ENCODE measurements at regions not wholly inside any gene's neighbourhood (a gene's known extent, or its start where the extent isn't known, plus 50 kb on each side); places are given as distances from the start of the nearest gene placed in this dataset.
A peak's percentile ranks its signal among the peaks of the same experiment; 100 is the strongest.

DNA sequence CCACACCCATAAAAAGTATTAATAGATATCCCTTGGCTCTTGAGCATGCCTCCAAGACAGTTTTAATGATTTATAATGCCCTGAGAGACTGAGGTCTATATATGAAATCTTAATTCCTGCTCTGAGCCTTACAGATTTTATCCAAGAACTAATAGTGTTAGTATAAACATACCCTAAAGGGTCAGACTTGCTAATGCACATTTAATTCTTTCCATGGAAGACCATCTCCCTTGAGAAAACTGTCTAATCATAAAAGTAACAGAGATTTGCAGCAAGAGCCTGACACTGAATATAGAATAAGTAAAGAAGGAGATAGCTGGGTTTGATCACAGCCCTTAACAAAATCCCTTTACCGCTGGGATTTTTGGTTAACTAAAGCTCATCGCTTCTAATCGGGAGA, 650.8 kb upstream of the KLF12 start:
- no peak for DNase-seq (ENCODE audit: low read depth)

DNA sequence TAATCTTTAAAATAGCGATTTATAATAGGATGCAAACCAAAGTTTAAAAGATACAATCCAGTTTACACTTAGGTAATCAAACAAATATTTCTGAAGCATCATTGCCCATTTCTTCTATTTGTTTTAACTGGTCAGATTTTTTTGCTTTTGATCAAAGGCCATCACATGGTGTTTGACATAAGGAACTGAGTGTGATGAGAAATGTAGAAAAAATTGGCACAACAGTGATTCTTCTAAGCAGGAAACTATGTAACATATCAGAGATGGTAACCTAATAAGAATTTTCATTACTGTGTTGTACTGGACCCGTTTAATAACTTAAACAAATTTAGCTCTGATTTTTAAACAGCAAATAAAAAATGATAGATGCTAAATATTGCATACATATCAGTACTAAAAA, 644.7 kb upstream of the KLF12 start:
- no peak for DNase-seq (ENCODE audit: low read depth)

GRCh38 chr13:74778087-74778486, 643.9 kb upstream of the KLF12 start:
- DNase-seq (ENCODE audit: low read depth), result no peak

GRCh38 chr13:74774264-74774663, 640.1 kb upstream of the KLF12 start:
- DNase-seq (ENCODE audit: low read depth), result no peak

DNA sequence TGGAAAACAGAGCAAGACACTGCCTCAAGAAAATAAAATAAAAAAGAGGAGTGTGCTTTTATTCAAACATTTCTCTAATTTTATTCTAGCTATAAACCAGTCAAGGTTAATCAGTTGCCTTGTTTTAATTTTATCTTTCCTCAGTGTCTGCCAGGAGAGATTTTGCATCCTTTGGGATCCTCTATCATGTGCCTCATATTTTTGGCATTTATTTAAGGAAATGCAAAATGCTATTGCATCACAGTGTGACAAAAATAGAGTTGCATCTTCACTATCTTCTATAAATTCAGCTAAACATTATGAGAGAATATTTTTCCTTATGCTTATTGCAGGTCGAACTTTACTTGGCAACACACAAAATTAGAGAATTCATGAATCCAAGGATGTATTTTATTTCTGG, 639.0 kb upstream of the KLF12 start:
- no peak for DNase-seq (ENCODE audit: low read depth)

- peak; percentile 60 for DNase-seq (ENCODE audit: low read depth)
Observed at GRCh38 chr13:74771964-74772363, 637.8 kb upstream of the KLF12 start.

DNA sequence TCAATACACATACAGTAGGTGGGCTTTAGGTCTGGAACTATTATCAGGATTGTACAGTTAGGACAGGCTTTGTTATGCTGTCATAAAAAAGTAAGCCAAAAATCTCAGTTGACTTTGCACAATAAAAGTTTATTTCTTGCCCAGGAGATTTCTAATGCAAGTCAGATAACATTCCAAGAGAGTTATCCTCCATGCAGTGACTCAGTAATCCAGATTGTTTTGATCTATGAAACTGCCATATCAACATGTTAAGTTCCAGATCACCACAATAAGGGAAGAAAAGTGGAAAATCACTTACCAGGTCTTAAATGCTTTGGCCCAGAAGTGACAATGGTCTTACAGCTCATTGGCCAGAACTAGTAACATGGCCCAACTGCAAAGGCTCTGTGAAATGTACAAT, 636.2 kb upstream of the KLF12 start:
- DNase-seq (ENCODE audit: low read depth), result peak; percentile 81

- DNase-seq (ENCODE audit: low read depth), result no peak
Observed at GRCh38 chr13:74769333-74769732, 635.1 kb upstream of the KLF12 start.

- DNase-seq (ENCODE audit: low read depth), result no peak
Observed at GRCh38 chr13:74768521-74769085, 634.4 kb upstream of the KLF12 start.

DNA sequence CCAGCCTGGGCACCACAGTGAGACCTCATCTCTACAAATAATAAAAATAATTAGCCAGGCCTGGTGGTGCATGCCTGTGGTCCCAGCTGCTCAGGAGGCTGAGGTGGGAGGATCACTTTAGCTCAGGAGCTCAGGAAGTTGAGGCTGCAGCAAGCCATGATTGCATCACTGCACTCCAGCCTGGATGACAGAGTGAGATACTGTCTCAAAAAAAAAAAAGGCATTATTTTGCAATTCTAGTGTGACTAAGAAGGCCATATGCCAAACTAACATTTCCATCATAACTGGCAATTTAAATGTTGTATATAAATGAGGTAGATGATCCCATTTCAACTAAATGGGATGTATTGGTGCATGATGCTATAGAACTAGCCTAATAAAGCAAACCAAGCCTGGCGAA, 632.8 kb upstream of the KLF12 start:
- no peak for DNase-seq (ENCODE audit: low read depth)

DNA sequence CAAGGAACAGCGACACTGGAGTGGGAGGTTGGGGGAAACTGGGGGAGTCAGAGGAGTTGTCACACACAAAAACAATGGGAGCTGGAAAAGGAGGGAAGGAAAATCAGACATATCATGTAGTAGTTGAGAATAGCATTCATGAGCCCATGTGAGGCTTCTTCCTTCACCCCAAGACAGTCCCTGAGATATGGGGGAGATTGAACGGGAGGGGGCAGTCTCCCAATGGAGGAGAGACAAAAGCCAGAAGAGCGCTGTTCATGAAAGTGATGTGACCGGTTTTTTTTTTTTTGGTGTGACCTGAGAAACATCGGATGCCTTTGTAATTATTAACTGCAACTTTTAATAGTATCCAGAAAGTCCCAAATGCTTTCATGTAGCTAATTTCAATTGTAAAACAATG, 631.8 kb upstream of the KLF12 start:
- DNase-seq (ENCODE audit: low read depth), result no peak

DNA sequence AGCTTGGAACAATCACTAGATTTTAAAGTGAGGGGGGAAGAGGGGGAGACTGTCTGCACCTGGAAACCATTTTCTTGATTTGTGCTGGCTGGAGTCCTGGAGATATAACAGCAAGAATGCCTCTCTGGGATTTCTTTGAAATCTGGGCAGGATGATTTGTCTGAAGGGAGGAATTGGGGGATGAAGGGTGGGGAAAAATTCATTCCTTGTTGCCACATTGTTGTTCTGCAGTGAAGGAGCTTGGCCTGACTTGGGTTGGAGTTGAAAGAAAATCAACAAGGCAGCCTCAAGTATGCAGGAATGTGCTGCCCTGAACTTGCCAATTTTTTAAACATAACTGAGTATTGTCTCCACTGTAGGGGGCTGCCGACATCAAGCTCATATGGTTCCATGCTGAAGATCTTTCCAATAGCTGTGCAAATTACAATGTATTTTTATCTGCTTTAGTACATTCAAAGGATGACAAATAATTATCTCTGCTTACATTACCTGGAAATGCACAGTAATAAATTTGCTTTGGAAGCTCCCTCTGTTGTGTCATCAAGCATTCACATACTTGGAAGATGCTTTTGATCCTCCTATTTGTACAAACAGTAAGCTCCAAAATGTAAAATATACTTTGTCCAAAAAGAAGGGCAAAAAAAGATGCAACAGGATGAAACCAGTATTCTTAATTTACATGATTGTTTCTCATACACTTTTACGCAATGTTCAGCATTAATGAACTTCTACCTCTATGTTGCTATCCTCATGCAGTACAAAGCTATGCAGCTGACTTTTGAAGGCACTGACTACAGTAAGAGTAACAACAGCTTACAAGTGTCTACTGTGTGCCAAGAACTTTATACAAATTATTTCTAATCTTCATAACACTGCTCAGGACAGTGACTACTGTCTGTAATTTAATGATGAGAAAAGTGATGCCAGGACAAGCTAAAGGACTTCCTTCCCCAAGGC, 627.9 kb upstream of the KLF12 start:
- DNase-seq (ENCODE audit: low read depth), result no peak

DNA sequence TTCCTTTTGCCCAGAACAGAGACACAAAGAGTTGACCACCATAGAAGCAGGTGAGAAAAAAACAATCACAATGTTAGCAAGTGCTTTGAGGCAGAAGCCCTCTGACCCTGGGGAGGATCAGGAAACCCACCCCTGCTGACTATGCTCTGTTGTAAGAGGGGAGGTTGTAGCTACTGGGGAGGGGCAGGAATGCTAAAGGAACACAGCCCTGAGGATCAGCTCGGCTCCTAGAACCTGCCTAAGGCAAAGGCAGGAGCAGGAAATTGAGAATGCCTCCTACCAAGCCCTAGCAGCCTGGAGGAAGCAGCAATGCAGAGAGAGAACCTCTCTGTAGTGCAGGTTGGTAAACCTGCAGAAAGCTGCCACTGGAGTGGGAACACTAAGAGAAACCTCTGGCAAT, 624.0 kb upstream of the KLF12 start:
- DNase-seq (ENCODE audit: low read depth), result no peak

GRCh38 chr13:74755065-74755464, 620.9 kb upstream of the KLF12 start:
- DNase-seq (ENCODE audit: low read depth), result no peak

DNA sequence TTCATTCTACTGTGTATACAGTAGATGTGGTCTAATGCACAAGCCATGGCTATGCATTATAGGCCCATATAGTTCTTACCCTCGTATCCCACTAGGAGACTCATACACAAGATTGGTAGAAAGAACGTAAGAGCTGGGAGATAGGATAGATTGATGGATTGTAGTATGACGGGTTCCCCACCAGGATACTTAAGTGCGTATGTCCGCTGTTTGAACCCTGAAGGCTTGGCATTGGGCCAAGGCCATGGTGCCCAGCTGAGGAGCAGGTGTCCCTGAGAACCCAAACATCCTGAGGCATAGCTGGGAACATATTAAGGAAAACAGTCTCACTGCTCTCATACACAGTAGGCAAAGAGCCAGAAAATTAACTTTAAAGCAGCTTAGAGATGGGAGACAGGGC, 617.5 kb upstream of the KLF12 start:
- no peak for DNase-seq (ENCODE audit: low read depth)

DNA sequence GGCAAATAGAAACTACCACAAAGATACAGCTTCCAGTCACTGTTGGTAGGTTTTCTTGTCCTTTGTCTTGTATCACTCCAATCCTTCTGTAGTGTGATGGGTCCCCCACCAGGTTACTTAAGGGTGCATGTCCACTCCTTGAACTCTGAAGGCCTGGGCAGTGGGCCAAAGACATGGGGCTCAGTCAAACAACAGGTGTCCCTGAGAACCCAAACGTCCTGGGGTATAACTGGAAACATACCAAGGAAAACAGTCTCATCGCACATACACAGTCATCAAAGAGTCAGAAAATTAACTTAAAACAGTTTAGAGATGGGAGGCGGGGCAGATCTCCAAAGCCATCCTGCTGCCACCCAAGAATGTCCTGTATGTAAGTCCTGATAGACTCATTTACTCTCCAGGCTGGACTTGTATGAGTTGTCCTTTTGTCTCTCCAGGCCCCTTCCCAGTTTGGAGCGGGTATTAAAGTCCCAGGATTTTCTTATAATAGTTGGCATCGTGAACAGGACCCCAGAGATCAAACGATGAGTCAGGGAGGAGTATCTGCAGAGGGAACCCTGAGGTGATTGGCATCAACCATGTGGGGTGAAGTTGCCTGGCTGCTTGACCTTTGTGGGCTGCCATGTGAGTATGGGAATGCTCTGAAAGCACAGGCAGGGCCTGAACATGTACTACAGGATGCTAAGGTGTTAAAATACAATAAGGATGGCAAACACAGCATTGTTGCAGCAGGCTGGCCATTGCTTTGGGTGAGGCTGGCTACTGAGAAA, 613.2 kb upstream of the KLF12 start:
- DNase-seq (ENCODE audit: low read depth), result no peak

DNA sequence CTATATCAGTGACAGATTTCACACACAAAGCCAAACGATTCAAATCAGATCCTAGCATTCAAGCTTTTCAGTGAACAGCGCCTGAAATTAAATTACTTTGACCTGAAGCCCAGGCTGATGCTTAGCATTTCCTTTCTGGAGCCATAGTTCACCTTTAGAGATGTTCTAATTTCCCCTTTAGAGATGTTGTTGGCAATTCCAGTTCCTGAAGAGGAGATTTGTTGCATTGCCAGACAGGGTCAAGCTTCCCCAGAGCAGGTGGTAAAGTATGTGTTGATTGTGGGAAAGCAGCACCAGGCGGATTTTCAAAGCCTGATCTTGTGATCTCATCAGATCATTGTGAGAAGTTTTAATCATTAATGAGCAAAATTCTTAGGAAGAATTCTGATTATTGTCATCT, 609.8 kb upstream of the KLF12 start:
- no peak for DNase-seq (ENCODE audit: low read depth)

DNA sequence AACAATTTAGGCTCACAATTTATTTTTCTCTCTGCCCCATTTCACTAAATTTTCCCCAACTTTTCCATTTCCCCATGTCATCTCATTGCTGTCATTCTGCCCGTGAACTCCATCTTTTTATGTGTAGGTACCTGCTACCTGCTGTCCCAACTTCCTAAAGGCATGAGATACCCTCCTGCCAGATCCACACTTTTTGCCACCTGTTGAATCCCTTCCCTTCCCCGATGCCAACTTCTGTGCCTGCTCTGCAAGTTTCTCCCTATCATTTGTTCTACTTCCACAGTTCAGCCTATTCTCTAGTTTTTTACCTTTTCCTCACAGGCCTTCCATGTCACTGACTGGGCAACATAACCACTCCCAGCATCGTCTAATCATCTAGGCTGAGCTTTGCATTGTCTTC, 607.5 kb upstream of the KLF12 start:
- DNase-seq (ENCODE audit: low read depth), result no peak

DNA sequence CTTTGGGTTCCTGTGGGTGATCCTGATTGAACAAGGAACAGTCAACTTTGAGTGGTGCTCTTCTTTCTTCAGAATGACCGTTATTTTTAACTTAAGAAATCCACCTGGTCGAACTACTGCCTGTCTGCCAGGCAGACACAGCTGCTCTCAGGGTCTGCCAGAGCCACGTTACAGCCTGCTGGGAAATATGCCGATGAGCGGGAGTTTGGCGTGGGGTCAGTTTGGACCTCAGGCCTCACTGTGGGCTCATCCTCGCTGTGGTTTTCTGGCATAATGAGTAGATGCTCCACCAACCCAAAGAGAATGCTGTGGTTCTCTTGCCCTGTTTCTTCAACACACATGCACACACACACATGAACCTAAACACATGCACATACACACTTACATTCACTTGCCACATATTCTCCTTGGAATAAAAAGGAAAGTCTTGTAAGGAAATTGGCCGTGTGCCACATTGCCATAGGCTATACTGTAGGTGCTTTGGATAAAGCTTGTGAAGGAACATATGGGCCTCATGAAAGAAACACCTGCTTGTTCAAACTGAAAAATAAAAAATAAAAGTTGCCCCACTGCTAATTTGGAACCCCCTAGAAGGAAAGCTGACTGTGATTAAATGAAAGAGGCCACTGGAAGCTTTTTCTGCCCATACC, 598.7 kb upstream of the KLF12 start:
- DNase-seq (ENCODE audit: low read depth), result no peak

DNA sequence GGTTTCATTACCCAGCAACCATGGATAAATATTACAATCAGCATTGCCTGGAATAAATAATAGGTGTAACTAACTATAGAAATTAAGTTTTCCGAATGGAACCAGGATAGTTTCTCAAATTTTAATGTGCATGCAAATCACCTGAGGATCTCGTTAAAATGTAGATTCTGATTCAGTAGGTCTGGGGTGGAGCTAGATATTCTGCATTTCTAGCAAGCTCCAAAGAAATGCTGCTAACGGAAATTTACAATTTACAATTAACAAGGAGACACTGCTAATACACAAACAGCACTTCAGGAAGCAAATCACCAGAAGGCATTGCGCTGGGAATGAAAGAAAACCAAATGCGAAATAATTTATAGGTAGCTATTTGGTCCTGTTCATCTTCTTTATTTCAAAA, 597.5 kb upstream of the KLF12 start:
- no peak for DNase-seq (ENCODE audit: low read depth)

- DNase-seq (ENCODE audit: low read depth), result no peak
Observed at GRCh38 chr13:74730556-74731331, 596.5 kb upstream of the KLF12 start.

DNA sequence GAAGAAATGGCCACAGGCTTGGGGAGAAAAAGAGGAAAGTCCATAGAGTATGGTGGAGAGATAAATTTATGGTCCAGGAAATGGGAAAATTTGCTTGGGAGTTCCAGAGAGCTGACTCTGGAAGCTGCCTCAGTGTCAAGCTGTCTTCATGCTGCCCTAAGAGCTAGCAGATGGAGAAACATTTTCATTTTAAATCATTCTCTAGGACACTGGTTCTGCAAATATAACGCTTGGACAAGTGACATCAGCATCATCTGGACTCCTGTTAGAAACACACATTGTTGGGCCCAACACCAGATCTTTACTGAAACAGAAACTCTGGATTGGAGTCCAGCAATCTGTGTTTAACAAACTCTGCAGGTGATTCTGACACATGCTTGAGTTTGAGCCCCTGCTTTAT, 592.0 kb upstream of the KLF12 start:
- no peak for DNase-seq (ENCODE audit: low read depth)

All from non-pigmented ciliary epithelial cell (primary cell).